NCI-H2196 (cell line): ENCODE measurements at regions not wholly inside any gene's neighbourhood (a gene's known extent, or its start where the extent isn't known, plus 50 kb on each side); places are given as distances from the start of the nearest gene placed in this dataset.

ENCODE experiments used
- DNase-seq: peaks from one replicate; lab custom pipeline; 2025; ENCODE audit not compliant: unreplicated experiment; lab: John Stamatoyannopoulos, UW

- no peak for DNase-seq
These were observed 134.3 kb downstream of the TMEM132E start for GRCh38 chr17:34713687-34714086.

DNA sequence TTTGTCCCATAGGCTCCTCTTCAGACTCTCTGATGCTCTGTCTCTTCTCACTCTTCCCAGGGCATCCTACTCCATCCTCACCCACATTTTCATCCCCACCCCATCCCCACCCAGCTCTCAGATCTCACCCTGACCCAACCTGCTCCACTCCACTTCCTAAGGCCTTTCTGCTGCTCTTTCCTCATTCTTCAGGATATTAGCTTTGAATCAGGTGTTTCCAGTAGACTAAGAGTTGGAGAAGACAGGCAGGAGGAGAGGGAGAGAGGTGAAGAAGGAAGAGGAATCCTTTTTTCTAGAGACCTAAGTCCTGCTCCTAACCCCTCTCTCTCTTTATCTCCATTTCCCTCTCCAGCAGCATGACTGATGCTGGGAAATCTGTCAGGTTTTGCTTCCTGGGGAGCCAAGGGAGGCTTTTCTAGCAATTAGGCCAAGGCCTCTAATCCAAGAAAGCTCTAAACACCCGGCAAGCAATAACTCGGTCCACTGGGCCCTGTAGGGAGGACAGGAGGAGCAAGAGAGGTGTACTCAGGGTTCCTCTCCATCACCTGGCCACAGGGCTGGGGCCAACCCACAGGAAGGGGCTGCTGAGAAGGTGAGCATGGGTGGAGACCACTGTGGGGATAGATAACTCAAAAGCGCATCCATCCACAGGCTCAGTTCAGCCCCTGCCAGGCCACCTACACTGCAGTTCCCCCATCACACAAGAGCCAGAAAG, 133.3 kb downstream of the TMEM132E start:
- no peak for DNase-seq

GRCh38 chr17:34711646-34712045, 132.3 kb downstream of the TMEM132E start:
- DNase-seq = no peak

GRCh38 chr17:34710226-34710625, 130.8 kb downstream of the TMEM132E start:
- DNase-seq = no peak

- DNase-seq = no peak
These were observed 129.9 kb downstream of the TMEM132E start for GRCh38 chr17:34709158-34709754.

DNA sequence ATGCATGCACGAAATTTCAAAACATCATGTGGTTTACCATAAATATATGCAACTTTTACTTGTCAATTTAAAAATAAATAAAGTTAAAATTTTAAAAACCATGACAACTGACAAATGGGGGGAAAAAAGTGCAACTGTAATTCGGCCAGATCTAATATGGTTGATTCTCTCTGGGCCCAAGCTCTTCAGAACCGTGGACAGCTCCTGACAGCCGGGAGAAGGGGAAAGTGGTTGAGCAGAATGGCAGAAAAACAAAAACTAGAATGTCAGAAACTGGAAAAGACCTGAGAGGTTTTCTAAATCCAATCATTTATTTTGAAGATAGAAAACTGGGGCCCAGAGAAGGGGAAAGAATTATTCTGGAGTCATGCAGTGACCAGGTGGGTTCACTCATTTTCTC, 126.6 kb downstream of the TMEM132E start:
- DNase-seq = no peak

DNA sequence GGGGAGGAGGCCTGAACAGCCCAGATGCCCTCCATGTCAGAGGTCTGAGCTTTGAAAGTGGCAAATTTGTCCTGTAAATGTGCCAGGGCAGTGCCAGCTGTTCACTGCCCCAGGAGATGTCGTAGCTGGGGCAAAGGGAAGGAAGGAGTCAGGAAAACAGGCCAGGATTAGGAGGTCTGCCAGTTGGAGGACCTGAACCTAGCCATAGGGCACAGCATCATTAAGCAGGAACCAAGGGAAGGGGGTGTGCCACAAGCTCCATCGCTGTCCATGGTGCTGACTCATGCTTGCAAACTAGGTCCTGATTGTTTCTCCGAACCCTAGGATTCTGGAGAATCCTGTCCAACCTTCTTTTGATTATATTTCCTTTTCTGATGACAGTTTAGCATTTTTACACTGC, 124.2 kb downstream of the TMEM132E start:
- DNase-seq = no peak

DNA sequence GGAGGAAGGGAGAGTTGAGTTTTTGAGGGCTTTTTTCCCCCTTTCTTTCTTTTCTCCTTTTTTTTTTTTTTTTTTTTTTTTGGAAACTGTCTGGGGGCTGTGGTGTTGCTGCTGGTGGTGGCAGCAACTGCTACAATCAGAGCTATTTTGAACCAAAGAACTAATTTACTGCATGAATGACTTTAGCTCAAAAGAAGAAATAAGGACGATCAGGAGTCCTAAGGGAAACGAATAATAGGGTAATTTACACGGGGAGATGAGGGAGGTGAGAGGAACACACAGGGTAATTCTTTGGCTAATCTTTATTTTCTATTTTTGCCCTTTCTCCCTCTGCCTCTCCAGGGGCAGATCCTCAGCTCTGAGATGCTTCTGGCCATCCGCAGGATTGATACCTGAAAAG, 119.8 kb downstream of the TMEM132E start:
- no peak for DNase-seq

- DNase-seq = no peak
These were observed 113.5 kb downstream of the TMEM132E start for GRCh38 chr17:34692920-34693319.
